ENCODE measurements at regions not wholly inside any gene's neighbourhood (a gene's known extent, or its start where the extent isn't known, plus 50 kb on each side); places are given as distances from the start of the nearest gene placed in this dataset.

- DNase-seq (ENCODE audit: low read depth): no peak
Measured at GRCh38 chr12:105956662-105957457, 181.9 kb downstream of the NUAK1 start.

- no peak for DNase-seq (ENCODE audit: low read depth)
Measured at GRCh38 chr12:105960319-105961083, 178.3 kb downstream of the NUAK1 start.

- no peak for DNase-seq (ENCODE audit: low read depth)
Measured at GRCh38 chr12:105961821-105962671, 176.7 kb downstream of the NUAK1 start.

GRCh38 chr12:105967038-105967776 is 171.5 kb downstream of the NUAK1 start:
- no peak for DNase-seq (ENCODE audit: low read depth)

GRCh38 chr12:105968025-105968424 is 170.7 kb downstream of the NUAK1 start:
- no peak for DNase-seq (ENCODE audit: low read depth)

GRCh38 chr12:105970885-105971284 is 167.9 kb downstream of the NUAK1 start:
- no peak for DNase-seq (ENCODE audit: low read depth)

- DNase-seq (ENCODE audit: low read depth): no peak
Measured at GRCh38 chr12:105974738-105975137, 164.0 kb downstream of the NUAK1 start.

GRCh38 chr12:105975351-105975750 is 163.4 kb downstream of the NUAK1 start:
- DNase-seq (ENCODE audit: low read depth): no peak

- DNase-seq (ENCODE audit: low read depth): no peak
Measured at GRCh38 chr12:105977236-105977635, 161.5 kb downstream of the NUAK1 start.

- DNase-seq (ENCODE audit: low read depth): no peak
Measured at GRCh38 chr12:105977652-105978051, 161.1 kb downstream of the NUAK1 start.

- DNase-seq (ENCODE audit: low read depth): no peak
Measured at GRCh38 chr12:105978276-105978675, 160.5 kb downstream of the NUAK1 start.

GRCh38 chr12:105978686-105979085 is 160.1 kb downstream of the NUAK1 start:
- no peak for DNase-seq (ENCODE audit: low read depth)

- no peak for DNase-seq (ENCODE audit: low read depth)
Measured at GRCh38 chr12:105980085-105980484, 158.7 kb downstream of the NUAK1 start.

GRCh38 chr12:105980533-105980932 is 158.2 kb downstream of the NUAK1 start:
- no peak for DNase-seq (ENCODE audit: low read depth)

- DNase-seq (ENCODE audit: low read depth): no peak
Measured at GRCh38 chr12:105982022-105982421, 156.7 kb downstream of the NUAK1 start.

GRCh38 chr12:105983622-105984320 is 155.0 kb downstream of the NUAK1 start:
- no peak for DNase-seq (ENCODE audit: low read depth)

GRCh38 chr12:105985383-105985782 is 153.4 kb downstream of the NUAK1 start:
- DNase-seq (ENCODE audit: low read depth): no peak

GRCh38 chr12:105986779-105987684 is 151.7 kb downstream of the NUAK1 start:
- DNase-seq (ENCODE audit: low read depth): no peak

GRCh38 chr12:105987685-105988035 is 151.1 kb downstream of the NUAK1 start:
- no peak for DNase-seq (ENCODE audit: low read depth)

Data from fibroblast of the conjunctiva (primary cell).